ENCODE measurements at regions not wholly inside any gene's neighbourhood (a gene's known extent, or its start where the extent isn't known, plus 50 kb on each side); places are given as distances from the start of the nearest gene placed in this dataset.

- no peak overlapping the region for H3K4me3 ChIP-seq (ENCODE audit: low read length)
- no peak overlapping the region for H3K9ac ChIP-seq (ENCODE audit: low read length)
- H3K4me1 ChIP-seq (ENCODE audit: control insufficient read depth, insufficient read depth, low read length): peaks cover 6% of the 10 kb centered on the region
- H3K36me3 ChIP-seq (ENCODE audit: control insufficient read depth, insufficient read depth, low read length, severe bottlenecking): no peaks in the 10 kb centered on the region
- H3K9me3 ChIP-seq (ENCODE audit: control insufficient read depth, low read length): no peaks in the 10 kb centered on the region
- H3K27me3 ChIP-seq (replicated peaks; ENCODE audit: control insufficient read depth, insufficient read depth, low read length): peaks cover 45% of the 10 kb centered on the region
- DNase-seq (ENCODE audit: low read depth): no peak
Observed at GRCh38 chr16:73287859-73288405, 240.0 kb upstream of the ZFHX3 start.

DNA sequence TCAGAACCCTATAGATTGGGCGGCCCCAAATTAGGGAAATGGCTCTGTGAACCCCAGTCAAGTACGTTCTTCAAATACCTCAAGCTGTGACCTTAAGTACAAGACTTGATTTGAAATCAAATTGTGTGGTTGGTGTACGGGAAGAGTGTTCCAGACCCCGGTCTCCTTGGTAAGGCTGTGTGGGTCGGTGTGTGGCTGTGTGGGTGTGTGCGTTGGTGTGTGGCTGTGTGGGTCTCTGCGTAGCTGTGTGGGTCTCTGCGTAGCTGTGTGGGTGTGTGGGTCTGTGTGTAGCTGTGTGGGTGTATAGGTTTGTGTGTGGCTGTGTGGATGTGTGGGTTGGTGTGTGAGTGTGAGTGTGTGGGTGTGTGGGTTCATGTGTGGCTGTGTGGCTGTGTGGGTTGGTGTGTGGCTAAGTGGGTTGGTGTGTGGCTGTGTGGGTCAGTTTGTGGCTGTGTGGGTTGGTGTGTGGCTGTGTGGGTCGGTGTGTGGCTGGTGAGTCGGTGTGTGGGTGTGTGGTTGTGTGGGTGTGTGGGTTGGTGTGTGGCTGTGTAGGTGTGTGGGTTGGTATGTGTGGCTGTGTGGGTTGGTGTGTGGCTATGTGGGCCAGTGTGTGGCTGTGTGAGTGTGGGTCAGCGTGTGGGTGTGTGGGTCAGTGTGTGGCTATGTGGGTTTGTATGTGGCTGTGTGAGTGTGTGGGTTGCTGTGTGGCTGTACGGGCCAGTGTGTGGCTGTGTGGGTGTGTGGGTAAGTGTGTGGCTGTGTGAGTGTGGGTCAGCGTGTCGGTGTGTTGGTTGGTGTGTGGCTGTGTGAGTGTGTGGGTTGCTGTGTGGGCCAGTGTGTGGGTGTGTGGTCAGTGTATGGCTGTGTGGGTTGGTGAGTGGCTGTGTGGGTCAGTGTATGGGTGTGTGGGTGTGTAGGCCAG lies 238.7 kb upstream of the ZFHX3 start:
- H3K4me3 ChIP-seq (ENCODE audit: low read length): no peak overlapping the region
- H3K4me1 ChIP-seq (ENCODE audit: control insufficient read depth, insufficient read depth, low read length): peaks cover 6% of the 10 kb centered on the region
- H3K9ac ChIP-seq (ENCODE audit: low read length): no peak overlapping the region
- H3K27me3 ChIP-seq (replicated peaks; ENCODE audit: control insufficient read depth, insufficient read depth, low read length): peaks cover 45% of the 10 kb centered on the region
- no peaks in the 10 kb centered on the region for H3K9me3 ChIP-seq (ENCODE audit: control insufficient read depth, low read length)
- no peak for DNase-seq (ENCODE audit: low read depth)
- no peaks in the 10 kb centered on the region for H3K36me3 ChIP-seq (ENCODE audit: control insufficient read depth, insufficient read depth, low read length, severe bottlenecking)

DNA sequence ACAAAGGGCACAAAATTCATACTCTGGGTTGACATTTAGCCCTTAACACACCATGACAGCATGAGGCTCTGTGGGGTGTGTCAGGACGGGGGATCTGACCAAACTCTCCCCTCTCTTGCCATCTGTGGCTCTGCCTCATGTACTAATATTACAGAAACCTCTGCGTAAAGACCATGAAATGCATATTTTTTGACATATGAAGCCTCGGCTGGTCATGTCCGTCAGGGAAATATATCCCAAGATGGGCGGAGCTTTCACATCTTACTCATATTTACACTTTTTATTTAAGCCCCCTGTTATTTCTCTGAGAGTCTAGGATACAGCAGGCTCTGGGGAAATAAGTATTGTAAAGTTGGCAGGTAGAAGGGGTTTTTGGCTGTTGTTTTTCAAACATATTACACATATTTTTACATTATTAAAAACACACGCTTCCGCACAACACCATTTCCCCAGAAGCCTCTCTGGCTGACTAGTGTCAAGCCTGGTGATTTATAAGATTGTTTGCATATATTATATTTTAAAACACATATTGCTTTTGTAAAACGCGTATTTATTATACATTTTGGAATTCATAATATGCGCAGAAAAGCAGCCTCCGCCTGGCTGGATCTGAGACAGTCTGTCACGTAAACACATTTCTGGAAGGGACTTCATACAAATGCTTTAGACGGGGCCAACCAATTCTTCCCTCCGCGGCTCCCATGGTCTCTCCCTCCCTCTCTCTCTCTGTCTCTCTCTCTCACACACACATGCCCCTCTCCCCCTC lies 237.7 kb upstream of the ZFHX3 start:
- Histone ChIP-seq H3K9ac (ENCODE audit: low read length) (no peak overlapping the region), H3K4me1 (ENCODE audit: control insufficient read depth, insufficient read depth, low read length) (peaks cover 6% of the 10 kb centered on the region), H3K9me3 (ENCODE audit: control insufficient read depth, low read length) (no peaks in the 10 kb centered on the region), H3K4me3 (ENCODE audit: low read length) (peak overlapping the region; percentile 46), H3K27me3 (replicated peaks; ENCODE audit: control insufficient read depth, insufficient read depth, low read length) (peaks cover 42% of the 10 kb centered on the region), H3K36me3 (ENCODE audit: control insufficient read depth, insufficient read depth, low read length, severe bottlenecking) (no peaks in the 10 kb centered on the region)
- DNase-seq (ENCODE audit: low read depth): peak; percentile 26

- Histone ChIP-seq H3K4me3 (ENCODE audit: low read length) (no peak overlapping the region), H3K9me3 (ENCODE audit: control insufficient read depth, low read length) (no peaks in the 10 kb centered on the region), H3K27me3 (replicated peaks; ENCODE audit: control insufficient read depth, insufficient read depth, low read length) (peaks cover 6% of the 10 kb centered on the region), H3K9ac (ENCODE audit: low read length) (no peak overlapping the region), H3K4me1 (ENCODE audit: control insufficient read depth, insufficient read depth, low read length) (peaks cover 2% of the 10 kb centered on the region), H3K36me3 (ENCODE audit: control insufficient read depth, insufficient read depth, low read length, severe bottlenecking) (no peaks in the 10 kb centered on the region)
- no peak for DNase-seq (ENCODE audit: low read depth)
Observed at GRCh38 chr16:73280388-73280787, 232.5 kb upstream of the ZFHX3 start.

GRCh38 chr16:73279451-73279850 lies 231.5 kb upstream of the ZFHX3 start:
- Histone ChIP-seq H3K4me1 (ENCODE audit: control insufficient read depth, insufficient read depth, low read length) (no peaks in the 10 kb centered on the region), H3K36me3 (ENCODE audit: control insufficient read depth, insufficient read depth, low read length, severe bottlenecking) (no peaks in the 10 kb centered on the region), H3K4me3 (ENCODE audit: low read length) (no peak overlapping the region), H3K9ac (ENCODE audit: low read length) (no peak overlapping the region), H3K9me3 (ENCODE audit: control insufficient read depth, low read length) (no peaks in the 10 kb centered on the region), H3K27me3 (replicated peaks; ENCODE audit: control insufficient read depth, insufficient read depth, low read length) (peaks cover 8% of the 10 kb centered on the region)
- DNase-seq (ENCODE audit: low read depth): no peak

- Histone ChIP-seq H3K9ac (ENCODE audit: low read length) (no peak overlapping the region), H3K36me3 (ENCODE audit: control insufficient read depth, insufficient read depth, low read length, severe bottlenecking) (no peaks in the 10 kb centered on the region), H3K4me3 (ENCODE audit: low read length) (no peak overlapping the region), H3K4me1 (ENCODE audit: control insufficient read depth, insufficient read depth, low read length) (no peaks in the 10 kb centered on the region), H3K9me3 (ENCODE audit: control insufficient read depth, low read length) (no peaks in the 10 kb centered on the region), H3K27me3 (replicated peaks; ENCODE audit: control insufficient read depth, insufficient read depth, low read length) (peaks cover 5% of the 10 kb centered on the region)
- no peak for DNase-seq (ENCODE audit: low read depth)
Observed at GRCh38 chr16:73277071-73277470, 229.1 kb upstream of the ZFHX3 start.

DNA sequence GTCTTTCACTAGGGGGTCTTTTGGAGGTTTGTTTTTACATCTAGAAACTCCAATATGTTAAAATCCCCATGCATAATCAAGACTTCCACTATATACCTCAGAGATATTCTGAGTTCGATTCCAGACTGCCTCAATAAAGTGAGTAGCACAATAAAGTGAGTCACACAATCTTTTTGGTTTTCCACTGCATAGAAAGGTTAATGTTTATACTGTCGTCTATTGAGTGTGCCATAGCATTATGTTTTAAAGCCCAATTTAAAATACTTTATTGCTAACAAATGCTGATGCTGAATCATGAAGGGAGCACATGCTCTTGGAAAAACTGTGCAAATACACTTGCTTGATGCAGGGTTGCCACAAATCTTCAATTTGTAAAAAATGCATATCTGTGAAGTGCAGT lies 227.5 kb upstream of the ZFHX3 start:
- Histone ChIP-seq H3K9ac (ENCODE audit: low read length) (no peak overlapping the region), H3K4me1 (ENCODE audit: control insufficient read depth, insufficient read depth, low read length) (no peaks in the 10 kb centered on the region), H3K9me3 (ENCODE audit: control insufficient read depth, low read length) (no peaks in the 10 kb centered on the region), H3K36me3 (ENCODE audit: control insufficient read depth, insufficient read depth, low read length, severe bottlenecking) (no peaks in the 10 kb centered on the region), H3K4me3 (ENCODE audit: low read length) (no peak overlapping the region), H3K27me3 (replicated peaks; ENCODE audit: control insufficient read depth, insufficient read depth, low read length) (peaks cover 7% of the 10 kb centered on the region)
- DNase-seq (ENCODE audit: low read depth): no peak

DNA sequence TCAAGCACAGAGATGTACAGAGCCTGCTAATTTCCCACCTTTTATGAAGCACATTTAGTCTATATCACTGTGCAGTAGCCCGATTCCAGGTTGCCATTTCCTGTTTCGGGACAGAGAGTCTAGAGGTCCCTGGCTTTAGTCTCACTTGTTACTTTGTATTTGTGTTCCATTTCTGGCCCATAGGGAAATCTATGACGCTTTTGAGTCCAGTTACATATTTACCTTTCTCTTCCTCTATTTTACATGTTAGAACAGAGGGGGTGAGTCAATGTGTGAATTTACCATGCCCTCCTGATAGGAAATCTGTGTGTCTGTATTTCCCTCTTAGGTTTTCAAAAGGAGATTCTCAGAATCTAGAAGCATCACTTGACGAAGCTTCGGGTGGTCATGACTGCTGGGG lies 227.1 kb upstream of the ZFHX3 start:
- Histone ChIP-seq H3K36me3 (ENCODE audit: control insufficient read depth, insufficient read depth, low read length, severe bottlenecking) (no peaks in the 10 kb centered on the region), H3K4me3 (ENCODE audit: low read length) (no peak overlapping the region), H3K4me1 (ENCODE audit: control insufficient read depth, insufficient read depth, low read length) (no peaks in the 10 kb centered on the region), H3K9ac (ENCODE audit: low read length) (no peak overlapping the region), H3K27me3 (replicated peaks; ENCODE audit: control insufficient read depth, insufficient read depth, low read length) (peaks cover 7% of the 10 kb centered on the region), H3K9me3 (ENCODE audit: control insufficient read depth, low read length) (no peaks in the 10 kb centered on the region)
- no peak for DNase-seq (ENCODE audit: low read depth)

- Histone ChIP-seq H3K9me3 (ENCODE audit: control insufficient read depth, low read length) (no peaks in the 10 kb centered on the region), H3K9ac (ENCODE audit: low read length) (no peak overlapping the region), H3K27me3 (replicated peaks; ENCODE audit: control insufficient read depth, insufficient read depth, low read length) (peaks cover 7% of the 10 kb centered on the region), H3K4me1 (ENCODE audit: control insufficient read depth, insufficient read depth, low read length) (no peaks in the 10 kb centered on the region), H3K36me3 (ENCODE audit: control insufficient read depth, insufficient read depth, low read length, severe bottlenecking) (no peaks in the 10 kb centered on the region), H3K4me3 (ENCODE audit: low read length) (no peak overlapping the region)
- no peak for DNase-seq (ENCODE audit: low read depth)
Observed at GRCh38 chr16:73274140-73274539, 226.2 kb upstream of the ZFHX3 start.

- H3K4me3 ChIP-seq (ENCODE audit: low read length): no peak overlapping the region
- no peaks in the 10 kb centered on the region for H3K4me1 ChIP-seq (ENCODE audit: control insufficient read depth, insufficient read depth, low read length)
- DNase-seq (ENCODE audit: low read depth): peak; percentile 34
- H3K9me3 ChIP-seq (ENCODE audit: control insufficient read depth, low read length): no peaks in the 10 kb centered on the region
- H3K36me3 ChIP-seq (ENCODE audit: control insufficient read depth, insufficient read depth, low read length, severe bottlenecking): no peaks in the 10 kb centered on the region
- H3K27me3 ChIP-seq (replicated peaks; ENCODE audit: control insufficient read depth, insufficient read depth, low read length): peaks cover 3% of the 10 kb centered on the region
- no peak overlapping the region for H3K9ac ChIP-seq (ENCODE audit: low read length)
Observed at GRCh38 chr16:73268366-73268993, 220.6 kb upstream of the ZFHX3 start.

GRCh38 chr16:73265935-73266334 lies 218.0 kb upstream of the ZFHX3 start:
- H3K4me1 ChIP-seq (ENCODE audit: control insufficient read depth, insufficient read depth, low read length): no peaks in the 10 kb centered on the region
- DNase-seq (ENCODE audit: low read depth): no peak
- no peak overlapping the region for H3K4me3 ChIP-seq (ENCODE audit: low read length)
- no peak overlapping the region for H3K9ac ChIP-seq (ENCODE audit: low read length)
- H3K27me3 ChIP-seq (replicated peaks; ENCODE audit: control insufficient read depth, insufficient read depth, low read length): no peaks in the 10 kb centered on the region
- H3K36me3 ChIP-seq (ENCODE audit: control insufficient read depth, insufficient read depth, low read length, severe bottlenecking): no peaks in the 10 kb centered on the region
- H3K9me3 ChIP-seq (ENCODE audit: control insufficient read depth, low read length): peaks cover 5% of the 10 kb centered on the region

All from adipocyte (in vitro differentiated cells).